ENCODE measurements at regions not wholly inside any gene's neighbourhood (a gene's known extent, or its start where the extent isn't known, plus 50 kb on each side); places are given as distances from the start of the nearest gene placed in this dataset.

GRCh38 chr1:109834951-109835350 is 71.2 kb upstream of the EPS8L3 start:
- no peak for TF ChIP-seq EZH2 (IDR thresholded peaks at IDR 0.05)
- TF ChIP-seq CTCF (IDR thresholded peaks at IDR 0.05): no peak
- no peak for TF ChIP-seq EZH2phosphoT487 (IDR thresholded peaks at IDR 0.05)
- Histone ChIP-seq H3K27ac (no peak overlapping the region), H3K36me3 (no peaks in the 10 kb centered on the region), H3K4me2 (no peak overlapping the region), H3K9ac (no peak overlapping the region), H3K4me3 (no peak overlapping the region), H2AFZ (replicated peaks) (no peak overlapping the region), H3K79me2 (ENCODE audit: low read depth) (no peaks in the 10 kb centered on the region), H3K9me3 (ENCODE audit: low read depth) (no peaks in the 10 kb centered on the region), H4K20me1 (ENCODE audit: low read depth) (no peaks in the 10 kb centered on the region), H3K27me3 (no peaks in the 10 kb centered on the region), H3K4me1 (peaks cover 11% of the 10 kb centered on the region), H3F3A (ENCODE audit: low read depth) (no peaks in the 10 kb centered on the region)
- Mint-ChIP-seq H3K36me3 (no peaks in the 10 kb centered on the region), H3K9me3 (peaks cover 22% of the 10 kb centered on the region), H3K27me3 (ENCODE audit: insufficient read depth, low read depth) (peaks cover 13% of the 10 kb centered on the region), H3K27ac (no peak overlapping the region), H3K4me3 (no peak overlapping the region), H3K4me1 (peaks cover 9% of the 10 kb centered on the region)
- no peak for DNase-seq (ENCODE audit: low spot score)

- no peaks in the 10 kb centered on the region for H3K27me3 ChIP-seq
- H3F3A ChIP-seq (ENCODE audit: low read depth): no peaks in the 10 kb centered on the region
- H3K9me3 ChIP-seq (ENCODE audit: low read depth): no peaks in the 10 kb centered on the region
- Mint-ChIP-seq H3K27me3 (ENCODE audit: insufficient read depth, low read depth) (peaks cover 15% of the 10 kb centered on the region), H3K9me3 (peaks cover 19% of the 10 kb centered on the region), H3K36me3 (no peaks in the 10 kb centered on the region), H3K27ac (peak overlapping the region; percentile 30), H3K4me3 (no peak overlapping the region), H3K4me1 (peaks cover 9% of the 10 kb centered on the region)
- no peak for DNase-seq (ENCODE audit: low spot score)
- TF ChIP-seq EZH2phosphoT487 (IDR thresholded peaks at IDR 0.05) (no peak), EZH2 (IDR thresholded peaks at IDR 0.05) (no peak), CTCF (IDR thresholded peaks at IDR 0.05) (no peak)
- H3K4me2 ChIP-seq: no peak overlapping the region
- no peak overlapping the region for H3K4me3 ChIP-seq
- no peak overlapping the region for H3K27ac ChIP-seq
- no peaks in the 10 kb centered on the region for H4K20me1 ChIP-seq (ENCODE audit: low read depth)
- H3K79me2 ChIP-seq (ENCODE audit: low read depth): no peaks in the 10 kb centered on the region
- H3K9ac ChIP-seq: no peak overlapping the region
- H3K4me1 ChIP-seq: peaks cover 11% of the 10 kb centered on the region
- H2AFZ ChIP-seq (replicated peaks): no peak overlapping the region
- no peaks in the 10 kb centered on the region for H3K36me3 ChIP-seq
Measured at GRCh38 chr1:109832945-109833344, 69.2 kb upstream of the EPS8L3 start.

- H3K4me3 Mint-ChIP-seq: no peak overlapping the region
- no peaks in the 10 kb centered on the region for H3K36me3 Mint-ChIP-seq
- H3K27ac Mint-ChIP-seq: no peak overlapping the region
- Histone ChIP-seq H3K9me3 (ENCODE audit: low read depth) (no peaks in the 10 kb centered on the region), H3K79me2 (ENCODE audit: low read depth) (no peaks in the 10 kb centered on the region), H3F3A (ENCODE audit: low read depth) (no peaks in the 10 kb centered on the region), H4K20me1 (ENCODE audit: low read depth) (no peaks in the 10 kb centered on the region), H3K27me3 (no peaks in the 10 kb centered on the region), H3K4me1 (peaks cover 8% of the 10 kb centered on the region), H2AFZ (replicated peaks) (no peak overlapping the region), H3K4me2 (no peak overlapping the region), H3K4me3 (no peak overlapping the region), H3K27ac (no peak overlapping the region), H3K9ac (no peak overlapping the region), H3K36me3 (no peaks in the 10 kb centered on the region)
- peaks cover 14% of the 10 kb centered on the region for H3K4me1 Mint-ChIP-seq
- no peak for DNase-seq (ENCODE audit: low spot score)
- H3K27me3 Mint-ChIP-seq (ENCODE audit: insufficient read depth, low read depth): peaks cover 7% of the 10 kb centered on the region
- H3K9me3 Mint-ChIP-seq: peaks cover 4% of the 10 kb centered on the region
- TF ChIP-seq EZH2phosphoT487 (IDR thresholded peaks at IDR 0.05): no peak
- no peak for TF ChIP-seq CTCF (IDR thresholded peaks at IDR 0.05)
- no peak for TF ChIP-seq EZH2 (IDR thresholded peaks at IDR 0.05)
Measured at GRCh38 chr1:109828756-109829505, 65.2 kb upstream of the EPS8L3 start.
